HEK293T (cell line): ENCODE measurements at regions not wholly inside any gene's neighbourhood (a gene's known extent, or its start where the extent isn't known, plus 50 kb on each side); places are given as distances from the start of the nearest gene placed in this dataset.

Source experiments
- ARNT ChIP-seq: fragments of 450-650 bp; IDR thresholded peaks from 2 replicates; pipeline ENCODE4 v1.6.1; 2017; ENCODE audit warnings: mild to moderate bottlenecking
- BHLHE40 ChIP-seq: fragments of 450-650 bp; IDR thresholded peaks from 2 replicates; pipeline ENCODE4 v1.6.1; 2016; ENCODE audit warnings: mild to moderate bottlenecking, moderate library complexity, borderline replicate concordance
- CTBP1 ChIP-seq: fragments of 450-650 bp; IDR thresholded peaks from 2 replicates; pipeline ENCODE4 v1.6.1; 2016; ENCODE audit warnings: borderline replicate concordance
- ELF4 ChIP-seq: fragments of 450-650 bp; IDR thresholded peaks from 2 replicates; pipeline ENCODE4 v1.6.1; 2017; ENCODE audit warnings: antibody characterized with exemption
- FOXA1 ChIP-seq: fragments of 450-650 bp; IDR thresholded peaks from 2 replicates; pipeline ENCODE4 v1.6.1; 2016; ENCODE audit warnings: mild to moderate bottlenecking
- FOXK2 ChIP-seq: fragments of 450-650 bp; IDR thresholded peaks from 2 replicates; pipeline ENCODE4 v1.6.1; 2016; ENCODE audit warnings: mild to moderate bottlenecking
- FOXM1 ChIP-seq: fragments of 450-650 bp; IDR thresholded peaks from 2 replicates; pipeline ENCODE4 v1.6.1; 2017; ENCODE audit warnings: mild to moderate bottlenecking, borderline replicate concordance
- LEF1 ChIP-seq: fragments of 450-650 bp; IDR thresholded peaks from 2 replicates; pipeline ENCODE4 v1.6.1; 2017; ENCODE audit warnings: mild to moderate bottlenecking, borderline replicate concordance
- NFRKB ChIP-seq: fragments of 450-650 bp; IDR thresholded peaks from 2 replicates; pipeline ENCODE4 v1.6.1; 2016; ENCODE audit warnings: mild to moderate bottlenecking, moderate library complexity
- SP1 ChIP-seq: fragments of 450-650 bp; IDR thresholded peaks from 2 replicates; pipeline ENCODE4 v1.6.1; 2017
- SUZ12 ChIP-seq: fragments of 450-650 bp; IDR thresholded peaks from 2 replicates; pipeline ENCODE4 v1.6.1; 2016; ENCODE audit warnings: mild to moderate bottlenecking
- TARDBP ChIP-seq: fragments of 450-650 bp; IDR thresholded peaks from 2 replicates; pipeline ENCODE4 v1.6.1; 2016
- ZNF384 ChIP-seq: fragments of 450-650 bp; IDR thresholded peaks from 2 replicates; pipeline ENCODE4 v1.6.1; 2016
- TF ChIP-seq, protein P1 (sequence below): fragments of 450-650 bp; IDR thresholded peaks from 2 replicates; pipeline ENCODE4 v1.6.1; 2016

DNA sequence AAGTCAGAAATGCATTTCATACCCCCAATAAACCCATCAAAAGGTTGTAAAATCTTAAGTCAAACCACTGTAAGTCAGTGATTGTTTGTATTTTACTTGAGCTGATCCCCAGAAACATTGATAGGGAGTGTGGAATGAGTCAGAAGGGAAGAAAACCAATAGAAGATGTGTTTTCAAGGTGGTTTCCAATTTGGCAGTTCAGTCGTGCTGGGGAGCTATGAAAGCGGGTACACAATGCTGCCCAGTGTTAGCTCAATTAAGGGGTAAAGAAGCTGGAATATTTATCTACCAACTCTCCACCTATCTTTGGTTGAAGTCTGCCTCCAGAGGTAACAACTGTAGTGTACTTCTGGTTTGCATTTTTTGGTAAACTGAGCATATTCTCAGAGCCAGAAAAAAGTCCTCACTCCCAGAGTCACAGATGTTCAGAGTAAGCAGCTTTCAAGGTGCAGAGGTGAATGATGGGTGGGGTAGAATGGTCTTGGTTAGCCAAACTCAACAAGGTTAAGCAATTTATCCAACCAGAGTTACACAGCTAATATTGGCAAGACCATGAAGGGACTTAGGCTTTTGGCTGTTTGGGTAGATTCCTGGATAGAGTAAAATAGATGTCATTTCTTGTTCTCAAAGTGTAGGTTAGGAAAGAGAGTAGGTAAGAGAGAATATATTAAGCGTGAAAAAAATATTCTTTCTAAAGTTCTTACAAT, 202.9 kb upstream of the ADGRL2 start:
- TF ChIP-seq ARNT (no peak), CTBP1 (no peak), FOXK2 (no peak), SUZ12 (no peak), ELF4 (no peak), TARDBP (no peak), ZNF384 (no peak), SP1 (no peak), BHLHE40 (no peak), FOXA1 (no peak), NFRKB (no peak), FOXM1 (no peak), LEF1 (no peak)
- TF ChIP-seq, protein P1, sequence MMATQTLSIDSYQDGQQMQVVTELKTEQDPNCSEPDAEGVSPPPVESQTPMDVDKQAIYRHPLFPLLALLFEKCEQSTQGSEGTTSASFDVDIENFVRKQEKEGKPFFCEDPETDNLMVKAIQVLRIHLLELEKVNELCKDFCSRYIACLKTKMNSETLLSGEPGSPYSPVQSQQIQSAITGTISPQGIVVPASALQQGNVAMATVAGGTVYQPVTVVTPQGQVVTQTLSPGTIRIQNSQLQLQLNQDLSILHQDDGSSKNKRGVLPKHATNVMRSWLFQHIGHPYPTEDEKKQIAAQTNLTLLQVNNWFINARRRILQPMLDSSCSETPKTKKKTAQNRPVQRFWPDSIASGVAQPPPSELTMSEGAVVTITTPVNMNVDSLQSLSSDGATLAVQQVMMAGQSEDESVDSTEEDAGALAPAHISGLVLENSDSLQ = no peak
